ENCODE measurements at regions not wholly inside any gene's neighbourhood (a gene's known extent, or its start where the extent isn't known, plus 50 kb on each side); places are given as distances from the start of the nearest gene placed in this dataset.

- no peak overlapping the region for H3K4me3 ChIP-seq (ENCODE audit: low read length)
- no peaks in the 10 kb centered on the region for H3K9me3 ChIP-seq (ENCODE audit: control insufficient read depth, low read length)
- H3K27me3 ChIP-seq (ENCODE audit: control insufficient read depth, insufficient read depth, low read length): no peaks in the 10 kb centered on the region
- no peaks in the 10 kb centered on the region for H3K36me3 ChIP-seq (ENCODE audit: control insufficient read depth, insufficient read depth, low read length)
- no peak overlapping the region for H3K9ac ChIP-seq (ENCODE audit: low read length)
- peaks cover 14% of the 10 kb centered on the region for H3K4me1 ChIP-seq (ENCODE audit: control insufficient read depth, insufficient read depth, low read length)
Observed at GRCh38 chr13:73220966-73221720, 162.3 kb downstream of the KLF5 start.

GRCh38 chr13:73218181-73218580, 159.4 kb downstream of the KLF5 start:
- no peaks in the 10 kb centered on the region for H3K36me3 ChIP-seq (ENCODE audit: control insufficient read depth, insufficient read depth, low read length)

GRCh38 chr13:73216381-73216831, 157.6 kb downstream of the KLF5 start:
- H3K9ac ChIP-seq (ENCODE audit: low read length): no peak overlapping the region
- no peaks in the 10 kb centered on the region for H3K36me3 ChIP-seq (ENCODE audit: control insufficient read depth, insufficient read depth, low read length)
- no peaks in the 10 kb centered on the region for H3K27me3 ChIP-seq (ENCODE audit: control insufficient read depth, insufficient read depth, low read length)
- no peaks in the 10 kb centered on the region for H3K9me3 ChIP-seq (ENCODE audit: control insufficient read depth, low read length)
- peaks cover 17% of the 10 kb centered on the region for H3K4me1 ChIP-seq (ENCODE audit: control insufficient read depth, insufficient read depth, low read length)
- H3K4me3 ChIP-seq (ENCODE audit: low read length): no peak overlapping the region

More at GRCh38 chr13:73218181-73218580, 159.4 kb downstream of the KLF5 start:
- peaks cover 23% of the 10 kb centered on the region for H3K4me1 ChIP-seq (ENCODE audit: control insufficient read depth, insufficient read depth, low read length)
- no peaks in the 10 kb centered on the region for H3K9me3 ChIP-seq (ENCODE audit: control insufficient read depth, low read length)
- H3K9ac ChIP-seq (ENCODE audit: low read length): no peak overlapping the region
- no peaks in the 10 kb centered on the region for H3K27me3 ChIP-seq (ENCODE audit: control insufficient read depth, insufficient read depth, low read length)
- no peak overlapping the region for H3K4me3 ChIP-seq (ENCODE audit: low read length)

- H3K4me1 ChIP-seq (ENCODE audit: control insufficient read depth, insufficient read depth, low read length): peaks cover 17% of the 10 kb centered on the region
- no peaks in the 10 kb centered on the region for H3K9me3 ChIP-seq (ENCODE audit: control insufficient read depth, low read length)
- no peak overlapping the region for H3K4me3 ChIP-seq (ENCODE audit: low read length)
- H3K27me3 ChIP-seq (ENCODE audit: control insufficient read depth, insufficient read depth, low read length): no peaks in the 10 kb centered on the region
- H3K36me3 ChIP-seq (ENCODE audit: control insufficient read depth, insufficient read depth, low read length): no peaks in the 10 kb centered on the region
- H3K9ac ChIP-seq (ENCODE audit: low read length): no peak overlapping the region
Observed at GRCh38 chr13:73215823-73216222, 157.0 kb downstream of the KLF5 start.

- Histone ChIP-seq H3K4me1 (ENCODE audit: control insufficient read depth, insufficient read depth, low read length) (peaks cover 23% of the 10 kb centered on the region), H3K9ac (ENCODE audit: low read length) (no peak overlapping the region), H3K9me3 (ENCODE audit: control insufficient read depth, low read length) (no peaks in the 10 kb centered on the region), H3K4me3 (ENCODE audit: low read length) (no peak overlapping the region), H3K27me3 (ENCODE audit: control insufficient read depth, insufficient read depth, low read length) (no peaks in the 10 kb centered on the region), H3K36me3 (ENCODE audit: control insufficient read depth, insufficient read depth, low read length) (no peaks in the 10 kb centered on the region)
Observed at GRCh38 chr13:73212482-73212881, 153.7 kb downstream of the KLF5 start.

GRCh38 chr13:73210218-73210883, 151.5 kb downstream of the KLF5 start:
- Histone ChIP-seq H3K9ac (ENCODE audit: low read length) (no peak overlapping the region), H3K9me3 (ENCODE audit: control insufficient read depth, low read length) (no peaks in the 10 kb centered on the region), H3K4me3 (ENCODE audit: low read length) (no peak overlapping the region), H3K27me3 (ENCODE audit: control insufficient read depth, insufficient read depth, low read length) (no peaks in the 10 kb centered on the region), H3K4me1 (ENCODE audit: control insufficient read depth, insufficient read depth, low read length) (peaks cover 9% of the 10 kb centered on the region), H3K36me3 (ENCODE audit: control insufficient read depth, insufficient read depth, low read length) (no peaks in the 10 kb centered on the region)

- H3K4me3 ChIP-seq (ENCODE audit: low read length): no peak overlapping the region
- H3K9me3 ChIP-seq (ENCODE audit: control insufficient read depth, low read length): no peaks in the 10 kb centered on the region
- no peaks in the 10 kb centered on the region for H3K27me3 ChIP-seq (ENCODE audit: control insufficient read depth, insufficient read depth, low read length)
- no peak overlapping the region for H3K9ac ChIP-seq (ENCODE audit: low read length)
- no peaks in the 10 kb centered on the region for H3K36me3 ChIP-seq (ENCODE audit: control insufficient read depth, insufficient read depth, low read length)
- H3K4me1 ChIP-seq (ENCODE audit: control insufficient read depth, insufficient read depth, low read length): peaks cover 26% of the 10 kb centered on the region
Observed at GRCh38 chr13:73204952-73205351, 146.1 kb downstream of the KLF5 start.

- no peaks in the 10 kb centered on the region for H3K27me3 ChIP-seq (ENCODE audit: control insufficient read depth, insufficient read depth, low read length)
- H3K36me3 ChIP-seq (ENCODE audit: control insufficient read depth, insufficient read depth, low read length): no peaks in the 10 kb centered on the region
- no peak overlapping the region for H3K9ac ChIP-seq (ENCODE audit: low read length)
- H3K4me1 ChIP-seq (ENCODE audit: control insufficient read depth, insufficient read depth, low read length): peaks cover 36% of the 10 kb centered on the region
- H3K9me3 ChIP-seq (ENCODE audit: control insufficient read depth, low read length): no peaks in the 10 kb centered on the region
- no peak overlapping the region for H3K4me3 ChIP-seq (ENCODE audit: low read length)
Observed at GRCh38 chr13:73201626-73202025, 142.8 kb downstream of the KLF5 start.

GRCh38 chr13:73198991-73199411, 140.2 kb downstream of the KLF5 start:
- Histone ChIP-seq H3K27me3 (ENCODE audit: control insufficient read depth, insufficient read depth, low read length) (no peaks in the 10 kb centered on the region), H3K9ac (ENCODE audit: low read length) (no peak overlapping the region), H3K36me3 (ENCODE audit: control insufficient read depth, insufficient read depth, low read length) (no peaks in the 10 kb centered on the region), H3K9me3 (ENCODE audit: control insufficient read depth, low read length) (no peaks in the 10 kb centered on the region), H3K4me1 (ENCODE audit: control insufficient read depth, insufficient read depth, low read length) (peaks cover 51% of the 10 kb centered on the region), H3K4me3 (ENCODE audit: low read length) (no peak overlapping the region)

- Histone ChIP-seq H3K27me3 (ENCODE audit: control insufficient read depth, insufficient read depth, low read length) (no peaks in the 10 kb centered on the region), H3K4me3 (ENCODE audit: low read length) (no peak overlapping the region), H3K4me1 (ENCODE audit: control insufficient read depth, insufficient read depth, low read length) (peaks cover 45% of the 10 kb centered on the region), H3K9me3 (ENCODE audit: control insufficient read depth, low read length) (no peaks in the 10 kb centered on the region), H3K36me3 (ENCODE audit: control insufficient read depth, insufficient read depth, low read length) (no peaks in the 10 kb centered on the region), H3K9ac (ENCODE audit: low read length) (no peak overlapping the region)
Observed at GRCh38 chr13:73195091-73195490, 136.3 kb downstream of the KLF5 start.

- H3K9ac ChIP-seq (ENCODE audit: low read length): no peak overlapping the region
- H3K4me3 ChIP-seq (ENCODE audit: low read length): no peak overlapping the region
- H3K4me1 ChIP-seq (ENCODE audit: control insufficient read depth, insufficient read depth, low read length): peaks cover 44% of the 10 kb centered on the region
- no peaks in the 10 kb centered on the region for H3K9me3 ChIP-seq (ENCODE audit: control insufficient read depth, low read length)
- H3K36me3 ChIP-seq (ENCODE audit: control insufficient read depth, insufficient read depth, low read length): no peaks in the 10 kb centered on the region
- H3K27me3 ChIP-seq (ENCODE audit: control insufficient read depth, insufficient read depth, low read length): no peaks in the 10 kb centered on the region
Observed at GRCh38 chr13:73194310-73194709, 135.5 kb downstream of the KLF5 start.

- H3K9ac ChIP-seq (ENCODE audit: low read length): no peak overlapping the region
- H3K9me3 ChIP-seq (ENCODE audit: control insufficient read depth, low read length): no peaks in the 10 kb centered on the region
- no peaks in the 10 kb centered on the region for H3K27me3 ChIP-seq (ENCODE audit: control insufficient read depth, insufficient read depth, low read length)
- no peak overlapping the region for H3K4me3 ChIP-seq (ENCODE audit: low read length)
- H3K4me1 ChIP-seq (ENCODE audit: control insufficient read depth, insufficient read depth, low read length): peaks cover 37% of the 10 kb centered on the region
- no peaks in the 10 kb centered on the region for H3K36me3 ChIP-seq (ENCODE audit: control insufficient read depth, insufficient read depth, low read length)
Observed at GRCh38 chr13:73193554-73193953, 134.7 kb downstream of the KLF5 start.
